Tibial nerve (tissue), 4 donors: ENCODE measurements at regions not wholly inside any gene's neighbourhood (a gene's known extent, or its start where the extent isn't known, plus 50 kb on each side); places are given as distances from the start of the nearest gene placed in this dataset.
"Not testable (repeated sequence)": the region's sequence is repeated elsewhere in the genome, so short reads cannot be mapped to it uniquely, and the experiment has no call there.

ENCODE experiments used
- DNase-seq, 2 donors: peaks; one replicate each; pipeline ENCODE4 v3.0.0-alpha.2; 2019; ENCODE audit warnings: low spot score in 2 of 2
- H3K27ac ChIP-seq, 4 donors: fragments of 200-600 bp; sonication (generic) in 3 of 4; one replicate each; pipeline ENCODE4 v1.5.1; 2017 to 2019; ENCODE audit warnings: mild to moderate bottlenecking in 1 of 4
- H3K27me3 ChIP-seq, 2 donors: fragments of 200-600 bp; sonication (generic) in 1 of 2; one replicate each; pipeline versions ENCODE4 v1.5.1 to v1.6.0; 2017 to 2019
- H3K36me3 ChIP-seq, 3 donors: fragments of 200-600 bp; sonication (generic); one replicate each; pipeline ENCODE4 v1.5.1; 2018 to 2019
- H3K4me1 ChIP-seq, 4 donors: fragments of 200-600 bp; sonication (generic) in 3 of 4; one replicate each; pipeline ENCODE4 v1.5.1; 2017 to 2019
- H3K4me3 ChIP-seq, 4 donors: fragments of 200-600 bp; sonication (generic) in 3 of 4; one replicate each; pipeline ENCODE4 v1.5.1; 2017 to 2019; ENCODE audit warnings: mild to moderate bottlenecking in 1 of 4, moderate library complexity in 1 of 4
- H3K9me3 ChIP-seq, 4 donors: fragments of 200-600 bp; sonication (generic) in 3 of 4; one replicate each; pipeline ENCODE4 v1.5.1; 2017 to 2019
- EP300 ChIP-seq, 2 donors: sonication (generic); formaldehyde crosslinking; IDR thresholded peaks; one replicate each; pipeline ENCODE4 v1.6.1; 2017; ENCODE audit warnings: antibody characterized with exemption in 2 of 2, mild to moderate bottlenecking in 1 of 2
- POLR2A ChIP-seq, 2 donors: fragments of 450-650 bp; IDR thresholded peaks; one replicate each; pipeline ENCODE4 v1.6.1; 2017; ENCODE audit warnings: antibody characterized with exemption in 2 of 2, mild to moderate bottlenecking in 2 of 2, moderate library complexity in 2 of 2
- WGBS, 2 donors: methylation state at CpG; one replicate each; pipeline ENCODE4 v1.1.5; 2018; 5-methylcytosine and 5-hydroxymethylcytosine counted together
- TF ChIP-seq, protein P1 (sequence below), 5 experiments: fragments of 200-600 bp in 3 of 5; fragments of 450-650 bp in 2 of 5; sonication (generic) in 3 of 5; IDR thresholded peaks; one replicate each; pipeline ENCODE4 v1.5.1; 2016 to 2019; ENCODE audit warnings: antibody characterized with exemption in 5 of 5, mild to moderate bottlenecking in 3 of 5, moderate library complexity in 2 of 5

DNA sequence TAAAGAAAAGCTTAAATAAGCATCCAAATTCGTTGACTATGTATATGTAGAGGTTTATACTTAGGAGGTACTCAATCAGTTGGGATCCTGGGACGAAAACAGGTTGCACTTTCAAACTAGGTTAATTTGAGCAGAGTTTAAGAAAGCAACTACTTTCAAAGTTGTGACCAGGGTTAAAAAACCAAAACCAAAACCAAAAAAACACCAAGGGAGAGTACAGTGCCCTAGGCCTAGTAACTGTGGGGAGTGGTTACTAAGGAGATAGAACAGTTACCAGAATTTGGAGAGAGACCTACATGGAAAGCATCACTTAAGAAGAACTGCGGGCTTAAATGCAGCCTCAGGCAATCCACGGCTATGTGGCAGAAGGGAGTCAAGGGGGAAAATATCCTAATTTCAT, 148.3 kb downstream of the JRKL start:
- Histone ChIP-seq H3K4me3 (no peak overlapping the region), H3K27ac (no peak overlapping the region), H3K27me3 (no peaks in the 10 kb centered on the region), H3K4me1 (no peaks in the 10 kb centered on the region), H3K36me3 (no peaks in the 10 kb centered on the region), H3K9me3 (peaks cover 0 to 3% (median 0%) of the 10 kb centered on the region in 4 donors)
- TF ChIP-seq, protein P1, sequence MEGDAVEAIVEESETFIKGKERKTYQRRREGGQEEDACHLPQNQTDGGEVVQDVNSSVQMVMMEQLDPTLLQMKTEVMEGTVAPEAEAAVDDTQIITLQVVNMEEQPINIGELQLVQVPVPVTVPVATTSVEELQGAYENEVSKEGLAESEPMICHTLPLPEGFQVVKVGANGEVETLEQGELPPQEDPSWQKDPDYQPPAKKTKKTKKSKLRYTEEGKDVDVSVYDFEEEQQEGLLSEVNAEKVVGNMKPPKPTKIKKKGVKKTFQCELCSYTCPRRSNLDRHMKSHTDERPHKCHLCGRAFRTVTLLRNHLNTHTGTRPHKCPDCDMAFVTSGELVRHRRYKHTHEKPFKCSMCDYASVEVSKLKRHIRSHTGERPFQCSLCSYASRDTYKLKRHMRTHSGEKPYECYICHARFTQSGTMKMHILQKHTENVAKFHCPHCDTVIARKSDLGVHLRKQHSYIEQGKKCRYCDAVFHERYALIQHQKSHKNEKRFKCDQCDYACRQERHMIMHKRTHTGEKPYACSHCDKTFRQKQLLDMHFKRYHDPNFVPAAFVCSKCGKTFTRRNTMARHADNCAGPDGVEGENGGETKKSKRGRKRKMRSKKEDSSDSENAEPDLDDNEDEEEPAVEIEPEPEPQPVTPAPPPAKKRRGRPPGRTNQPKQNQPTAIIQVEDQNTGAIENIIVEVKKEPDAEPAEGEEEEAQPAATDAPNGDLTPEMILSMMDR (IDR thresholded peaks at IDR 0.05), result no peak
- no peak for TF ChIP-seq EP300 (IDR thresholded peaks at IDR 0.05)
- TF ChIP-seq POLR2A (IDR thresholded peaks at IDR 0.05), result no peak
- DNase-seq, result no peak
- WGBS, 2 donors, result 73 to 76% methylated on average over 4 of the region's 4 CpGs

DNA sequence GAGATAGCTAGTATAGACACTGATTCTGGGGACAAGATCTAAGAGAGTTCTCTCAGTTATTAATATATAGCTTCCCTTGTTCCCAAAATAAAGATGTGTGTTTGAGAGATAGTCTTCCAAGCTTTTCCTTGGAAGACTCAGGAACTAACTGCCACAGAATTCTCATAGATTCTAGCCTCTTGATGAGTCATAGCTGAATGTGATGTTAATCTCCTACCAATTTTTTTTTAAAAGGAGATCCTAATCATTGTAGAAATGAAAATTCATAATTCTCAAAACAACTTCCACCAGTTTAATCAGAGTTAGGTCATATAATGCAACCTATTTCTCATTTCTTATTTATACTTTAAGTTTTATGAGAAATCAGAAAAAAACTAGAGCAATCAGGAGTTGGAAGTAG, 148.8 kb downstream of the JRKL start:
- H3K4me3 ChIP-seq, result no peak overlapping the region

DNA sequence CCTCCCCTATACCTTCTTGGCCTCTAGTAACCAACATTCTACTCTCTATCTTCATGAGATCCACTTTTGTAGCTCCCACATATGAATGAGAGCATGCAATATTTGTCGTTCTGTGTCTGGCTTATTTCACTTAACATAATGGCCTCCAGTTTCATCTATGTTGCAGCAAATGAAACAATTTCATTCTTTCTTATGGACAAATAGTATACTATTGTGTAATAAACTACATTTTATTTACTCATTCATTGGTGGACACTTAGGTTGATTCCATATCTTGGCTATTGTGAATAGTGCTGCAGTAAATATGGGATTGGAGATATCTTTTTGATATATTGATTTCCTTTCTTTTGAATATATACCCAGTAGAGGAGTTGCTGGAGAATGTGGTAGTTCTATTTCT, 151.1 kb downstream of the JRKL start:
- Histone ChIP-seq H3K27ac (no peak overlapping the region), H3K9me3 (peaks cover 0 to 3% (median 0%) of the 10 kb centered on the region in 4 donors), H3K27me3 (no peaks in the 10 kb centered on the region), H3K4me3 (no peak overlapping the region), H3K4me1 (no peaks in the 10 kb centered on the region), H3K36me3 (no peaks in the 10 kb centered on the region)
- TF ChIP-seq EP300 (IDR thresholded peaks at IDR 0.05) (no peak), POLR2A (IDR thresholded peaks at IDR 0.05) (no peak)
- TF ChIP-seq, protein P1 (IDR thresholded peaks at IDR 0.05), result no peak
- DNase-seq, result no peak
- 76 to 83% methylated on average over 1 of the region's 1 CpG for WGBS, 2 donors

More for the DNA sequence above, 148.8 kb downstream of the JRKL start:
- Histone ChIP-seq H3K9me3 (peaks cover 0 to 3% (median 0%) of the 10 kb centered on the region in 4 donors), H3K27me3 (no peaks in the 10 kb centered on the region), H3K27ac (no peak overlapping the region), H3K36me3 (no peaks in the 10 kb centered on the region), H3K4me1 (no peaks in the 10 kb centered on the region)
- TF ChIP-seq POLR2A (IDR thresholded peaks at IDR 0.05) (no peak), EP300 (IDR thresholded peaks at IDR 0.05) (no peak)
- TF ChIP-seq, protein P1 (IDR thresholded peaks at IDR 0.05), result no peak
- DNase-seq, result no peak

GRCh38 chr11:96543177-96543576, 153.4 kb downstream of the JRKL start:
- DNase-seq, result no peak
- peaks cover 0 to 3% (median 0%) of the 10 kb centered on the region in 4 donors for H3K9me3 ChIP-seq
- TF ChIP-seq EP300 (IDR thresholded peaks at IDR 0.05), result no peak
- TF ChIP-seq, protein P1 (IDR thresholded peaks at IDR 0.05), result no peak
- TF ChIP-seq POLR2A (IDR thresholded peaks at IDR 0.05), result no peak
- H3K36me3 ChIP-seq, result no peaks in the 10 kb centered on the region
- H3K27ac ChIP-seq, result no peak overlapping the region
- H3K27me3 ChIP-seq, result no peaks in the 10 kb centered on the region
- H3K4me1 ChIP-seq, result no peaks in the 10 kb centered on the region
- 76 to 86% methylated on average over 3 of the region's 3 CpGs for WGBS, 2 donors
- H3K4me3 ChIP-seq, result no peak overlapping the region

DNA sequence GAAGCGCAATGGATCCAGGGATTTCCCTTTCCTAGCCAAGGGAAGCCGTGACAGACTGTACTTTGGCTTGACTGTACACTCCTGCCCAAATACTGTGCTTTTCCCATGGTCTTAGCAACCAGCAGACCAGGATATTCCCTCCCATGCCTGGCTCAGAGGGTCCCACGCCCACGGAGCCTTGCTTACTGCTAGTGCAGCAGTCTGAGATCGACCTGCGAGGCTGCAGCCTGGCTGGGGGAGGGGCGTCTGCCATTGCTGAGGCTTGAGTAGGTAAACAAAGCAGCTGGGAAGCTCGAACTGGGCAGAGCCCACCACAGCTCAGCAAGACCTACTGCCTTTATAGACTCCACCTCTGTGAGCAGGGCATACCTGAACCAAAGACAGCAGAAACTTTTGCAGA, 155.4 kb downstream of the JRKL start:
- not testable (repeated sequence) for DNase-seq, H3K9me3 ChIP-seq, H3K27me3 ChIP-seq, H3K4me3 ChIP-seq, H3K4me1 ChIP-seq, H3K27ac ChIP-seq, H3K36me3 ChIP-seq
- 73 to 75% methylated on average over 8 of the region's 8 CpGs for WGBS, 2 donors

DNA sequence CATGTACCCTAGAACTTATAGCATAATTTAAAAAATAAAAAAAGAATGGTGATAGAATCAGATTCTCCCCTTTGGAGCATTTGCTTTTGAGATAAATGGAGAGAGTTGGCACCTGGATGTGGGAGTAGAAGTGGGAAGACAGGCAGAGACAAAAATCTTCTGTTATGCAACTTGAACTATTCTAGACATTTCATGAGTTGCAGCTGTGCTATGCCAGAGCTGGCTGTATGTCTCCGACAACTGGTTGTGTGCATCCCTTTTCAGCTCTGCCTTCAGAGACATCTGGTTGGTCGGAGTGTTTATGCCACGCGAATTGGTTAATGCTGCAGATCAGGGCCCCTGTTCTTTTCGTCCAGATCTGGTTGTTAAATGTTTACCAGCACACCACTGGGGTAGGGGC, 161.3 kb downstream of the JRKL start:
- H3K4me1 ChIP-seq, result no peaks in the 10 kb centered on the region
- whole genome bisulfite sequencing, 2 donors, result 81% methylated on average over 5 of the region's 5 CpGs
- H3K27ac ChIP-seq, result no peak overlapping the region

More for the DNA sequence above, 161.3 kb downstream of the JRKL start:
- Histone ChIP-seq H3K9me3 (no peaks in the 10 kb centered on the region), H3K36me3 (no peaks in the 10 kb centered on the region), H3K27me3 (no peaks in the 10 kb centered on the region), H3K4me3 (no peak overlapping the region)
- DNase-seq, result no peak
- TF ChIP-seq, protein P1 (IDR thresholded peaks at IDR 0.05), result no peak
- TF ChIP-seq POLR2A (IDR thresholded peaks at IDR 0.05), result no peak
- no peak for TF ChIP-seq EP300 (IDR thresholded peaks at IDR 0.05)
